Stimulated activated naive CD4-positive, alpha-beta T cell (primary cell): ENCODE measurements at regions not wholly inside any gene's neighbourhood (a gene's known extent, or its start where the extent isn't known, plus 50 kb on each side); places are given as distances from the start of the nearest gene placed in this dataset.

Experiments used
- DNase-seq, 6 experiments: peaks; one replicate each; lab custom pipeline; 2025; lab: John Stamatoyannopoulos, UW

DNA sequence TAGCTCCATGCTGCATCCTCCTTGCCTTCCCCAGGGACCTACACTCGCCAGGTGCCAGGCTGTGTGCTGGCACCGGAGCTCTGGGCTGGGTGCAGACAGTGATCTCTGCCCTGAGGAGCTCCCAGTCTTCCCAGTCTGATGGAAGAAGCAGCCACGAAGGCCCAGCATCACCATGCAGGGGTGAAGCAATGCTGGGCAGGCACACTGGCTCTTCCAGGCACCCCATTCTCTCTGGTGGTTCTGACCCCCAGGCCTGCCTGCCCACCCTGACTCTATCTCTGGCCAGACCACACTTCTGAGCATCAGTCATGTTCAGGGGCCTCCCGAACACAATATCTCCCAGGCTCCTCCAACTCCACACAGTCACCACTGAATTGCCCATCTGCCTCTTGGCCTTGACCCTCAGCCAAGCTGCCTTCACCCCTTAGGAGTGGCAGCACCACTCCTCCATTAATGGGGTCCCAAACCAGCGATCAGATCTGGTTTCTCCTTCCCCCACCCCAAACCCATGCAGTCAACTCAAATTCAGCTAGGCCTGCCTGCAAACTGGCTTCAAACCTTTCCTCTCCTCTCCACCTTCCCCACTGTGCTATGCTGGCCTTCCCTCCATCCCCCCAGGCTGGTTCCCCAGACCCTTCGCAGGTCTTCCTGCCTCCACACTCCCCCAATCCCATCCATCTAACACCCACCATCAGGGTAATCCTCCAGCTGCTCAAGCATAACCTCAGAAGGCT, 102.7 kb upstream of the MVB12B start:
- no peak for DNase-seq

DNA sequence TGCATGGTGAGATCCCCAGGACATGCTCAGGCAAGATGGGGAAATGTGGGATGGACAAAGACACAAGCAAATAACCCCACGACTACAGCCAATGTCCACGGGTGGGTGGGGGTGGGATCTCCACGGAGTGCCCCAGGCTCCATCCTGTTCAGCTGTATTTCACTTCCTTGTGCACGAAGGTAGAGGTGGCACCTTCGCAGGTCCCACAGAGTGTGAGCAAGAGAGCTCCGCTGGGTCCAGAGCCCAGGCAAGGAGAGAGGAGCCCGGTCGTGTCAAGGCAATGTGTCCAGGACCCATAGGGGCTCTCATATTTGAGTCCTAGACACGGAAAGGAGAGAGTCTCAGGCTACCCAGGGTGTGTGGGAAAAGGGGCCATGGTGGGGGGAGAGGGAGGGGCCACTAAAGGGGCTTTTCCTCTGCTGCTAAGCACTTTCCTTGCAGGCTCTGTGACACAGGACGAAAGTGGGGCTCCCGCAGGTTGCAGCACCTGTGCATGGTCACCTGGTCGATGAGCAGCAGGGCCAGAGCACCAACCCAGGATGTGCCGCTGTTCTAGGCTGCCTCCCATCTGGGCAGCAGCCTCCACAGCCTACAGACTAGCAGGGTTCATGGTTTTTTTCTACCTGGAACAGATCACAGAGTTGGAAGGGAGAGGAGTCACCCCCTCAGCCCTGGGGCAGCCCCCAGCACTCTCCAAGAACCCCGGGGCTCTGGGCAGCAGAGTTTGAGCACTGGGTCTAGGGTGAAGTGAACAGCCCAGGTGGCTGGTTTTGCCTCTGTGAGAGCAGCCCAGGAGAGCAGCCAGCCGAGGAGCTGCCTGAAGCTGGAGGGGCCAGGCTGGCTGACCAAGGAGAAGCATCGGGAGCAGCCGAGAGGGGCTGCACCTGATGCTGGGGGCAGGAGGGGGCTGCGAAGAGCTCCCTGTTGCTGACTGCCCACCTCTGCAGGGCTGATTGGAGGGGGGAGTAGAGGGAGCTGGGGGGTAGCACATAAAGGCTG, 100.7 kb upstream of the MVB12B start:
- no peak for DNase-seq

DNA sequence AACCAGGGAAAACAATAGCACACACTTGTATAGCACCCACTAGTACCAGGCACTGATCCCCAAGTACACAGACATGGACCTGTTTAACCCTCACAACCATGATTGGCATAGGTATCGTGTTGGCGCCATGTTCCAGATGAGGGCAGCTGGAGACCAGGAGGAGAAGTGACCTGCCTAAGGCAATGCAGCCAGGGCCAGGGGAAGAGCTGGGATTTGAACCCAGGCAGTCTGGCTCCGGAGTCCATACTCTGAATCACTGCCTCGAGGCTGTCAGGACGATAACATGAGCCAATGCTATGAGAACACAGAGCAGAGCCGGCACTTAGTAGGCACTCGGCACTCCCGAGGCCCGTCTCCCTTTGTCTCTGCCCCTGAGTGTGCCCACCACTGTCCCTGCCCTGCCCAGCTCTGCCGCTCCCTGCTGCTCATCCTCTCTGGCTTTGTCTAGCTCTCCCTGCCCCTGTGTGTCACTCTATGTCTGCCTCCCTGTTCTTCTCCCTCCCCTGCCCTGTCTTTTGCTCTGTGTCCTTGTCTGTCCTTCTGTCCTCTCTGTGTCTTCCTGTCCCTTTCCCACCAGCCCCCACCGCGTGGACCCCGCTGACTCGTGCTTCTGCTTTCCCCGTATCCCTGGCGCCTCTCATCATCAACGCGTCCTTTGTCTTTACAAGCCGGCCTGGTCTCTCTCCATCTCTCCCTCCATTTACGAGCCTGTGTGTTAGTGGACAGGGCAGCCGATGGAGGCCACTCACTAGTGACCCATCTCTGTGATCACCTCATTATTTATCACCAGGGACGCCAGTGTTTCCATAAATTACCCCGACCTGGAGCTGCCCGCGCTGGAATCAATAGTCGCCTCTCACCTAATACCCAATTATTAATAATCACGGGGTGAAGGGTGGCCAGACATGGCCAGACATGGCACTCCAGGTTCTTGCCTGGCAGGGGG, 99.4 kb upstream of the MVB12B start:
- no peak for DNase-seq

DNA sequence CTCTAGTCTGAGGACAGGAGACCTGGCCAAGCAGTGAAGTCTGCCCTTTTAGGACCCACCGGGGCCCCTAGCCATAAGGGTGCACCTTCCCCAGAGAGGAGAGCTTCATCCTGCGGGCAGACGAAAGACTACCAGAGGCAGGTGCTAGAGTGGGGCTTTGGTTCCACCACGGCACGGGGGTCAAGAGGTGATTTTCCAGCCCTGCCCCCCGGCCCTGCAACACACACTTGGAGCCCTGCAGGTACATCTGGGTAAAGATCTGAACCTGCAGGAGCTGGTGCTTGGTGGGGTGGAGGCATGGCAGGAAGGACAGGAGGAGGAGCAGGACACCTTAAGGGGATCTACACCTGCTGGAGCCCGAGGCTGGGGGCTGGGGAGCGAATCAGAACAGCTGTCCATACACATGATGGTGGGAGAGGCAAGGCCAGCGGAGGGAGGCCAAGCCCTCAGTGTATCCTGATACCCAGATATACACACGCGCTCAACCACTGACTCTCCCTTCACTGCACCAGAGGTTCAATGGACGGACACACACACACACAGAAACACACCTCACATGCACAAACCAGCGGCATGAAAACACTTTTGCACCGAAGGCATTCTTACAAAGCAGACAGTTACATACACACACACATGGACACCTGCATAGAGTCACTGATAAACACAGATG, 98.4 kb upstream of the MVB12B start:
- DNase-seq: no peak

DNA sequence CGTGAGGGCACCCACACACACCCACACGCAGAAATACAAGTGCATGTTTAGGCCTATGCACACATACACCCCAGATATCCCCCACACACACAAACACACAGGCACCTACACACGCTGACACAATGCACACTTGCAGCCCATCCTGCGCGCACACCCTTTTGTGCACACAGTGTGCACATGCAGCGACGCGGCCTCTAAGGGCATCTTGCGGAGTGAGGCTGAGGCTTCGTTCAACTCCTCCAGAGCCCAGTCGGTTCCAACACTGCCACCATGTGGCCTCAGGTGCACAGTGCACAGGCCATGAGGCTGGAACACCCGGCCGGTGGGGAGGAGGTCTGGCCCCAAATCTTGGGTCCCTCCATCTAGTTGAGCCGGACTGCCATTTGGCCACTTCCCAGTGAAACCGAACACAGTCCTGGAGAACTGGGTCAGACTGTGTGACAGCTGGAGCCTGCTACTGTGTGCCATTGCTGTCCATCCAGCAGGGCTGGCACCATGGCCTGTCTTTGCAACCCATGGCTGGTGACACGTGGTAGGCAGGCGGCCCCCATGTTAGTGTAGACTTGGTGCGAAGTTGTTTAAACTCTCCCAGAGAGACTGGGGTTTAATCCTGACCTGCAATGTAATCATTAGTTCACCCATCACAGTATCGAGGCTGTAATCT, 97.7 kb upstream of the MVB12B start:
- DNase-seq: peak; percentile 15 to 64 (median 48)

DNA sequence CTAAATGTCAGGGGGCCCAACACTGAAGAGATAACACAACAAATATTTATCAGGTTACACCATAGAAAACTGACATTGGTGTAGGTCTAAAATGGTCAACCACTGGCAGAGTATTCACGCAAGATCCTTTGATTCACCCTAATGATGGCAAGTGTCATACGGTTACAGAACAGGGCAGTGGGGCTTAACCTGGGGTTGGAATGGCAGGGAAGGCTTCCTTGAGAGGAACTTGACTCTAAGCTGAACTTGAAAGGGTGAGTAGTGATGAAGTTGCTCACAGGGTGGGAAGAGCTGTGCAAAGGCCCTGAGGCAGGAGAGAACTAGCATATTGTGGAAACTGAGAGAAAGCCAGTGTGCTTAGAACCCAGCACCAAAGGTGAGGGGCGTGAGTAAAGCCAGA, 97.1 kb upstream of the MVB12B start:
- no peak for DNase-seq

DNA sequence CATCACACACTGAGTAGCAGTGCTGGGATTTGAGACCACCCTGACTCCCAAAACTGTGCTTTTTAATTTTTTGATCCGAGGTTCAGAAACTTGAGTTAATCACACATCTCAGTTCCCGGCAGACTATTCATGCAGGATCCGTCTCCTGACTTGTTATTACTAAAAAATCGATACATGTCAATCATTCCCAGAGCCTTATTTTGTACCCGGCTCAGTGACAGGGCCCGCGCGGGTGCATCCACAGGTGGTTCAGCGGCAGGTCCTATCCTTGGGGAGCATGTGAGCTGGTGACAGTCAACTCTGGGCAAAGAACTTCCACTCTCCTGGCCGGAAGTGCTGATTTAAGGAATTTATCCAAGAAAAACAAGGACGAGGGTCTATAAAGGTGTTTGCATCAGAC, 95.9 kb upstream of the MVB12B start:
- no peak for DNase-seq

DNA sequence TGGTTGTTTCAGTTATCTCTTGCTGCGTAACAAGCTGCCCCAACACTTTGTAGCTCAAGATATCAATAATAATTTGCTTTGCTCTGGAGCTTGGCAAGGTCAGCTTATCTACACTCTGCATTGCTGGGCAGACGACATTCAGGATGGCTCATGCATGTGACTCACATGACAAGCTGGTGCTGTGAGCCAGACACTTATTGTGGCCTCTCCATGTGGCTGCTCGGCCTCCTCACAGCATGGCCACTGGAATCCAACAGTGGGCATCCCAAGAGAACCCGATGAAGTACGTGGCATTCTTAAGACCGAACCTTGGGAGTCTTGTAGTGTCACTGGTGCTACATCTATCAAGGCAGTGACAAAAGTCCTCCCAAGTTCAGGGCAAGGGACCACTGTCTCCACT, 94.2 kb upstream of the MVB12B start:
- no peak for DNase-seq

DNA sequence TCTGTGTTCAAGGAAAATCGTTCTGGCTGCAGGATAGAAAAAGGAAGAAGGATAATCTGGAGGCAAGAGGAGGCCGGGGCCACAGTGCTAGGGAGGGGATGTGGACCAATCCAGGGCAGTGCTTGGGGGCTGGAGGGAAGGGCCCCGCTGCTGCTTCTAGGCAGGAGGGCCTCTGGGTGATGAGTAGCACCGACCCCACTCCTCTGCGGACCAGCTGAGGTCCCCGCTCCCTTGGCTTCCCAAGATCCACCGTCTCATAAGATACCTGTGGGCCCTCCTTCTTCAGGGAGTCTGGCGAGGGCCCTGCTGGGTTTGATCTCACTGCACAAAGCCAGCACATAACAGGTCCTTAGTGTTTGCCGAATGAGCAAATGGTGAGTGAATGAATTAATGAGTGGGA, 93.5 kb upstream of the MVB12B start:
- no peak for DNase-seq

DNA sequence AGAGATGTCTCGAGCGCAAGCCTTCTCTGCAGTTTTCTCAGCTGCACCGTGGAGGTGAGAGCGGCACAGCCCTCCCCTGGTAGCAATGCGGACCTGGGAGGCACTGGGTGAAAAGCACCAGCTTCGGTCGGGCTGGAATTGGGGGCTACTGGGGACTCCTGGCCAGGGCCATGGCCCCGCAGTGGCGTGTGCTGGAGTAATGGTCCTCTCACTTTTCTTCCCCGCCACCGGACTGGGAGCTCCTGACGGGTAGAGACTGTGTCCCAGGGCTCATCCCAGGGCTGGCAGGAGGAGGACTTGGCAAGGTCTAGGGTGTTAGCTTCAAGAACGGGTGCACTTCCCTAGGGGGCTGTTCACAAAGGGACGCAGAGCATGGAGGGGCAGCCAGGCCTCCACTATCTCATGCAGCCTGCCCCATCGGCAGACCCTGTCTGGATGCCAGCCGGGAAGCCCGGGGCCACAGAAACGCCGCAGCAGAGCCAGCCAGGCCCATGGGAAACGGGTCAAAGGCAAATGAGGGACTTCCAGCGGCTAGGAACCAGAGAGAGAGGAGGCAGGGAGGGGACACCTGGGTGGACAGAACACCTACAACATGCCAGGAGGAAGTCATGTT, 92.6 kb upstream of the MVB12B start:
- no peak for DNase-seq

DNA sequence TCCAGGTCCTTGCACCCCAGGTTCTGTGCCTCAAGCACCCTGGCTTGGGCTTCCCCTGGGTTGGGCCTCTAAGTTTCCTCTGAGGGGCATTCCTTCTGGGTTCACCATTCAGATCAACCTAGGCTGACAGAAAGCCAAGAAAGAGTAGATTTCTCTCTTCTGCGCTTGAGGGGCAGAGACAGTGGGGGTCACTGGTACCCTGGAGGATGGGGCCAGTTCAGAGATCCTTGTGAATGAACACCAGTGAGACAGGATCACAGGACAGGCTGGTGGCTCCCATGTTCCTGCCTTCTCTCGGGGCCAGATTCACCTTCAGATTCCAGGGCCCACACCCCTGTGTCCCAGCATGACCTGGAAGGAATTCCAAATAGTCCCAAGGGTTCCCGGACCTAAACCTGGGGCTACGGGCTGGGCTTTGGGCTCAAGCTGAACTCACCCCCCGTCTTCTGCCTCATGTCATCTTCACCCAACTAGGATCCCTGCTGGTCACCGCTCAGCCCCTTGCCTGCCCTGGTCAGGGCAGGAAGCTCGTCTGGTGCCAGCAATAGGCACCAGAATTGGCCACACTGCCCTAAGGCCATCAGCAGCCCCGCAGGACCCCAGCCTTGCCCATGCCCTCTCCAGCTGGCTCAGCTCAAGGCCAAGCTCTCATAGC, 91.8 kb upstream of the MVB12B start:
- DNase-seq: no peak

DNA sequence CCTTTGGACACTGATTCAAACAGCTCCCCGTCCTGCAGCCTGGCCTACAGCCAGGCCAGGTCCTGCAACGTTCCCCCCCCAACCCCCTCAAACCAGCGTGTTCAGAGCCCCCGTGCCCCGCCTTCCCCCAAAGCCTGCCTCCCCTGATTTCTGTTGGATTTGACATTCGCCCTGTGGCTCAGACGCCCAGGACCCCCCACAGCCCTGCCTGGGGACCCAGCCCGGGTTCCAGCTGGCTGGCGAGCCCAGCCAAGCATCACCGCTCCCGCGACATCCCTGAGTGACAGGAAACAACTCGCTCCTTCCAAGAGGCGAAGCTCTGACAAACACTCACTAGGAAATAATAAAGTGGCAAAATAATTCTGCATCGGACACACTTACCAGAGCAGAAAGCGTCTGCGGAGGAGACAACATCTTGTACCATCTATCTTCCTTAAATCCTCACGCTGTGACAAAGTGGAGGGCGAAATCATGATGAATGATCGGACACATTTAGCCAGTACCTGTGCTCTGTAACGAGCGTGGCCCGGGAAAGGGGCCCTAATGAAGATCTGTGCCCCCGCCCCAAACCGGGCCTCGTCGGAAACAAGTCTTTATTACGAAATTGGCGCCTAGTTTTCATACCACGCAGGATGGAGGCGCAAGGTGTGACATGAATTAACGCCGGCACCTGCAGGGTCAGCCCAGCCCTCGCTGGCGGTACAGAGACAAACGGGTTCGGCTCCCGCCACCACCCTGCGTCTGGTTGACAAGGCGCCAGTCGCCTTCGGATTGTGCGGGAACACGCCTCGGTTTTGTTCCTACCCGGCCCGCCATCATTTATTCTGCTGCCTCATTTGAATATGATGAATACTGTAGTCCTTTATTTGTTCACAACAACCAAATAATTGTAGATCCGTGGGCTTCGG, 91.0 kb upstream of the MVB12B start:
- no peak for DNase-seq

DNA sequence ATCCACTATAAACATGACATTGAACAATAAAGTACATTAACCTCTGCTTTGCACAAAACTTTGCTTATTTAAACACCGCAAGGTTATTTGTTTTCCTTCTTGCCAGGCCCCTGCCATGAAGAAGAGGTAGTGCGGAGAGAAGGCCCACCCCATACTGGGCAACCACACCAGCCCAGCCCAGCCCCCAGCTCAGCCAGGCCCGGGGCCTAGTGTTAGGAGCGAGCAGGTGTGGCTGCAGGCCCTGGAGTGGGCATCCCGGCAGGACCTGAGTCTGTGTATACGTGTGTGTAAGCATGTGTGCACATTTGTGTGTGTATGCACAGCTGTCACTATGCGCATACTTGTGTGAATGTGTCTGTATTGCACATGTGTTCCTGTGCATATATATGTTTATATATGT, 90.4 kb upstream of the MVB12B start:
- DNase-seq: no peak

DNA sequence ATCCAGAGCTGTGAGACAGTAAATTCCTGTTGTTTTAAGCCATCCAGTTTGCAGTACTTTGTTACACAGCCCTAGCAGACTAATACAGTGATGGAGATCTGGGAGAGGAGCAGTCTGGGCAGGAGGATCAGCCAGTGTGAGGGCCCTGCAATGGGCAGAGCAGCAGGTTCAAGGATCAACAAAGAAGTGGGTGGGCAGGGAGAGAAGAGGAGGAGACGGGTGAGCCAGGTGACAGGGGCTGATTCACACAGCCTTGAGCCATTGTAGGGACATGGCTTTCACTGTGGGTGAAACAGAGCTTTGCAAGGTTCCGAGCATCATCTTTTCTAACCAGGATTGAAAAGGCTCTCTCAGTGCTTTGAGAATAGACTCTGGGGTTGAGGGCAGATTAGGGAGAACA, 88.2 kb upstream of the MVB12B start:
- no peak for DNase-seq

DNA sequence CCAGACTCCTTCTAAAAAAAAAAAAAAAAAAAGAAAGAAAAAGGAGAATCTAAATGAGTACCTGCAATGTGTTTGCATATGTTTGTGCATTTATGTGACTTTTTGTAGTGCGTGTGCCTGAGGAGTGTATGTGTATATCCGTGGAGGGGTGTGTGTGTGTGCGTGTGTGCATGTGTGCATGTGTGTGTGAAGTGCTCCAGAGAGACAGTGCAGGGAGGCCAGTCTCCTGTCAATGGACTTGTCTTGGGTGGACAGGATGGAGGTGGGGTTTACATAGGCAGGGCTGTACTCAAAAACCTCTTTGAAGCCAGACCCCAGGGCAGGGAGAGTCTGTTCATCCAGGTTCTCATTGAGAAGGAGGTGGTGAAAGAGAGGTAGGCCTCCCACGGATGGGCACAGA, 87.1 kb upstream of the MVB12B start:
- DNase-seq: no peak

DNA sequence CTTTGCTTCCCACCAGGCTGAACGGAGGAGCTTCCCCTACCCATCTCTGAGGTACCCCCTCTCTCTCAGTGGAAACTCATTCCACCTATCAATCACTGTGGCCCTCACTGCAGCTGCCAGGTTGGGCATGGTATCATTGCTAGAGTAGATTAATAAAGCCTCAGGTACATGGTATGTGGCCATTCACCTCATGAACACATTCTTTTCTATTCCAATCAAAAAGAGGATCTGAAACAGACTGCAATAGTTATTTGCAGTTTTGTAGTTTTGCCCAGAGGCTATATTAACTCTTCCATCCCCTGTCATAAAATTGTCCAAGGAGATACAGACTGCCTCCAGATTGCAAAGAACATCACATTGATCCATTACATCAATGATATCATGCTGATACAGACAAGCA, 85.8 kb upstream of the MVB12B start:
- DNase-seq: no peak

DNA sequence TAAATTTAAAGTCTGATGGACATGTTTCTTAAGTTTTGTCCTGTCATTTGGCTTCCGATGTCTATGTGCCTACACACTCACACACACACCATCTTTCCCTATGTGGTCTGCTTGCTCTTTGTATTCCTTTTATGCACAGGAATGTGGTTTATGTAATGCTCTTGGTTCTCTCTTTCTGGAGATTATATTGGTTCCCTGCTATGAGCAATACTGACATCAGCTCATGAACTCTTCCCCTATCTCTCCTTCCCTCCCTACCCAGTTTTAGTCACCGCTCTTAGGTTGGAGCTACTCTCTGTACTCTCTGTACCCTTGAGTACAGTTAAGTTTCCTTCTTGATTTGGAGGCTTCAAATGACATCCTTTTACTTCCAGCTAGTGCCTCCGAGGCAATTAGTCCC, 77.9 kb upstream of the MVB12B start:
- DNase-seq: no peak

DNA sequence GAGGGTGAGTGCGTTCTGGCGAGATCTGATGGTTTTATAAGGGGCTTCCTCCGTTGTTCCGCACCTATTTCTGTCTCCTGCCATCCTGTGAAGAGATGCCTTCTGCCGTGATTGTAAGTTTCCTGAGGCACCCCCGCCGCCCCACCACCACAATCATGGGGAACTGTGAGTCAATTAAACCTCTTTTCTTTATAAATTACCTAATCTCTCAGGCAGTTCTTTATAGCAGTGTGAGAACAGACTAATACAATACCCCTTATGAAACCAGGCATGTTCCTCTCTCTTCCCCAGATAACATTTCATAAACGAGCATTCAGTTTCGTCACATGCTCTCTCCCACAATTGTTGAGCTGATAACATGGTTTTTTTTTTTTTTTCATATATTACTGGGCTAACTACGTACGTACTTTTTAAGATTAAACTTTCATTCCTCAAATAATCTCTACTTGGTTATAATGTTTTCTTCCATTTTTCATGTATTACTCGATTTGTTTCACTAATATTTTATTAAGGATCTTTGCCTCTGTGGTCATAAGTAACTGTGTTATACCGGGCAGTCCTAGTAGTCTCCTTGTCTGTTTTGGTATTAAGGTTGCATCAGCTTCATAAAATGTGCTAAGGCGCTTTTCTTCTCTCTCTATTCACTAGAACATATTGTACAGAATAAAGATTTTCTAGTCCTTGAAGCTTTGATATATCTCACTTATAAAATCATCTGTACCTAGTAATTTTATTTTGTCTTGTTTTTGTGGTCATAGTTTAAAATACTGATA, 64.9 kb upstream of the MVB12B start:
- DNase-seq: no peak
